GM18907 (cell line): ENCODE measurements at regions not wholly inside any gene's neighbourhood (a gene's known extent, or its start where the extent isn't known, plus 50 kb on each side); places are given as distances from the start of the nearest gene placed in this dataset.
"Not testable (repeated sequence)": the region's sequence is repeated elsewhere in the genome, so short reads cannot be mapped to it uniquely, and the experiment has no call there.

ENCODE experiments used
- ATAC-seq: cut with Tn5 transposase; IDR thresholded peaks from one replicate; pipeline ENCODE4 v1.9.1; 2021; ENCODE audit warnings: mild to moderate bottlenecking, moderate library complexity; ENCODE audit not compliant: unreplicated experiment

DNA sequence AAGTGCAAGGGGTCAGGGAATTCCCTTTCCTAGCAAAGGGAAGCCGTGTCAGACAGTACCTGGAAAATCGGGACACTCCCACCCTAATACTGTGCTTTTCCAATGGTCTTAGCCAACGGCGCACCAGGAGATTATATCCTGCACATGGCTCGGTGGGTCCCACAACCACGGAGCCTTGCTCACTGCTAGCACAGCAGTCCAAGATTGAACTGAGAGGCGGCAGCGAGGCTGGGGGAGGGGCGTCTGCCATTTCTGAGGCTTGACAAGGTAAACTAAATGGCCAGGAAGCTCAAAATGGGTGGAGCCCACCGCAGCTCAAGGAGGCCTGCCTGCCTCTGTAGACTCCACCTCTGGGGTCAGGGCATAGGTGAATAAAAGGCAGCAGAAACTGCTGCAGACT, 76.5 kb upstream of the LINC00632 start:
- not testable (repeated sequence) for ATAC-seq

DNA sequence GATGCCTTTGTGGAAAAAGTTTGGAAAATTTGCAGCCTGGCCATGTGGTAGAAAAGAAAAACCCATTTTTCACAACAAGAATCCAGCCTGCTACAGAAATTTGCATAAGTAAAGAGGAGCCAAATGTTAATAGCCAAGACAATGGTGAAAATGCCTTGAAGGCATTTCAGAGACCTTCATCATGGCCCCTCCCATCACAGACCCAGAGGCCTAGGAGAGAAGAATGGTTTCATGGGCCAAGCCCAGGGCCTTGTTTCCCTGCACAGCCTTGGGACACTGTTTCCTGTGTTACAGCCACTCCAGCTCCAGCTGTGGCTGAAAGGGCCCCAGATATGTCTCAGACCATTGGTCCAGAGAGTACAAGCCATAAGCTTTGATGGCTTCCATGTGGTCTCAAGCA, 101.4 kb upstream of the LINC00632 start:
- ATAC-seq: no peak

DNA sequence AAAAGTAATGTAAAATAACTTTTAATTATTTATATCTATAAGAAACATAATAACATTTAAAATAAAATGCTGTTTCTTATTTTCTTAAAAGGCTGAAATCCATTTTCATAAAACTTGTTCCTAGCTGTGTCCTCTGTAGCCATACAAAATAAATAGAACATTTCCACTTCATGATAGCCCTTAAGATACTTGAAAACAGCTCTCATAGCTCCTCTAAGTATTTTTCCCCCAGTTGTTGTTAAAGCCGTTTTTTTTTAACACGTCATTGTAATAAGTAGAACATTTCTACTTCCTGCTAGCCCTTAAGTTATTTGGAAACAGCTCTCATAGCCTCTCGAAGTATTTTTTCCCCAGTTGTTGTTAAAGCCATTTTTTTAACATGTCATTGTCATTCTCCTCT, 97.3 kb upstream of the SOX3 start:
- ATAC-seq: no peak

DNA sequence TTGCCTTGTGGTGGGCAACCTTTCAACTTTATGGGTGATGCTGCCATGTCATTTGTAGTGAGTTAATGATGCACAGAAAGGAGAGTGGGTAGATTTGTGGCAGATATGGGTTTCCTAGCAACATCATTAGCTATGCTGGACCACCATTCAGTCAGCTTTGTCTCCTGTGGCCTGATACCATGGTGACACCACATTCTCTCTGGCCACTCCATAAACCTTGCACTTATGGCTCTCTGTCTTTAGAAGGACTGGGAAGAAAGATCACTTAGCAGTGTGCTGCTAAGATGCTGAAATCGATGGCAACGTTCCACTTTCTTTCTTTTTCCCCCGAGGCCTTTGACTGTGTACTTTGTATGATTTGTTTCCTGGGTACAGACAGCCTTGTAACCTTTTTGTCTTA, 95.0 kb upstream of the SOX3 start:
- ATAC-seq: no peak

DNA sequence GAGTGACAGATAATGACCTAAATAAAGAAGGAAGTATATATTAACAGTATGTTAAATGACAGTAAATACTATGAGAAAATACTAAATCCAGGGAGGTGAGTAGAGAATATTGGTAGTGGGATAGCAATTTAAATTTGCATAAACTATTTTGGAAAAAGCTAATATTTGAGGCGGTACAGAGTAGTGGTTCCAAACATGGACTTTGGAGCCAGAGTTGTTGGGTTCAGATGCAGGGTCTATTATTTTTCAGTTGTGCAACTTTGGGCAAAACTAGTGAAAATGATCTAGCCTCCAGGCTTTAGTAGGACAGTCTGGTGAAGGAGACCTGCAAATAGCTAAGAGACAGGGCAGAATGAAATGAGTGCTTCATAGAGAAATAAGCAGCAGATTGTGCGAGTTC, 84.8 kb upstream of the SOX3 start:
- no peak for ATAC-seq

DNA sequence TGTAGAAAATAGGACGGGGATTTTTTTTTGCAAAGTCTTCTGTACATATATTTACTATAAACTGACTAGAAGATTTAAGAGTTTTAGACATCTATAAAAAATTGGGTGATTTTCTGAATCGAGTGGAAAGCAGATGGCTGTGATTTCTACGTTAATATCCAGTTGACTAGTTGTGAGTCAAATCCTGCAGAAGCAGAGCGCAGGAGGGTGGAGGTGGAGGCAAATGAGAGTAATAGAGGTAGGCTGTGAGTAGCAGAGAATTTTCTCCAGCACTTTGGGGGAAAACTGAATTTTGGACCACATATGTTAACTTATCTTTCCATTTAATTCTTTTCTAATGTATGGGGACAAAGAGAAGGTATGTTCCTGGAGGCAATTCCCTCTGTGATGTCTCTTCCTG, 82.1 kb upstream of the SOX3 start:
- ATAC-seq: no peak

DNA sequence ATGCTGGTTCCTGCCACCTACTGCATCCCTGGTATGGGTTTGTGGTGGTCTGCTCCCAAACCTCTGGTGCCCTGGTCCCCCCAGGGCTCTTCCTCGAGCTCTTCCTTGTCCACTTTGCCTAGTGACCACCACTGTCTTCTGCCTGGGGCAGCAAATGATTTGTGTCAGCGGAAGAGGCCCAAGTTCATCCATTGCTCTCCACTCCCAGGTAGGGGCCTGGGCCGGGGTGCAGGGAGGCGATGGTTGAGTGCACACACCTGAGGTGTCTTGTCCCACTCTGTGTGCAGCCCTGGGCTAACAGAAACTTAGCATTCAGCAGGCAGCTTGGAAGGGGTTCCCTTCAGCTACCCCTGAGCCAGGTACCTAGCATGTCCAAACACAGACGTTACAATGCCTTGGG, 75.6 kb upstream of the SOX3 start:
- ATAC-seq: no peak

DNA sequence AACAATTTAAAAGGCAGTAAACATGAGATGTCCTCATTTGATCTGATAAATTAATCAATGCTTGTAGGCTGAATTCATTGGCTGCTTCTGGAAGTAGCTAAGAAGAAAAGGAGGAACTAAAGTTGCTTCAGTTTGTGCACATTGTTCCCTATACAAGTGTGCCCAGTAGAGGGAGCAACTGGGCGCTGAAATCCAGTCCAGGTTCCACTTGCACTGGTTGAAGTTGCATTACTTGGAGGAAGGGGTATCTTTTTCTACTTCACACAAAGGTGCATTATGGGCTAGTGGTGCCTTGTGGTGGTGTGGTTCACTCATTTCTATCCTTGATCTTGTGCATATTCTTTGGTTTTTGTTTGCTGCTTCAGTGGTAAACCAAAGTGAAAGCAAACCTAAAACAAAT, 67.9 kb upstream of the SOX3 start:
- ATAC-seq: peak; percentile 94

DNA sequence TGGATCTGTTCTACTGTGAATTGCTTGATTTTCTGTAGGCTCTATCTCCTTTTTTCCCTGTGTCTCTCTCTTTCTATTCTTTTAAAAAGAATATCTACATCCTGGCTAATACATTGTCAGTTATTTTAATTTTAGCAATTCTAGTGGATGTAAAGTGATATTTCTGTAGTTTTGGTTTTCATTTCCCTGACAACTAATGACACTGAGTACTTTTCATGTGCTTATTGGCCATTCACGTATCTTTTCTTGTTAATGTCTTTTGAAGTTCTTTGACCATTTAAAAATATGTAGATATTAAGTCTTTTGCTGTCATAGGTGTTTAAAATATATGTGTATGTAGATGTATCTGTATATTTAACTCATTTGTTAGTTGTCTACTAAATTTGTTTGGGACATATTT, 59.0 kb upstream of the SOX3 start:
- ATAC-seq: no peak
